Mesenchymal stem cell (in vitro differentiated cells and primary cell): ENCODE measurements at regions not wholly inside any gene's neighbourhood (a gene's known extent, or its start where the extent isn't known, plus 50 kb on each side); places are given as distances from the start of the nearest gene placed in this dataset.

Experiments
- DNase-seq: peaks from one replicate; pipeline ENCODE4 v3.0.0-alpha.2; 2013
- H2AFZ ChIP-seq: one replicate; pipeline ENCODE4 v1.6.1; 2013; ENCODE audit warnings: low read depth, mild to moderate bottlenecking, control low read depth, inconsistent platforms, low read length, moderate library complexity
- H2AK5ac ChIP-seq: 2 replicates; pipeline ENCODE4 v1.6.1; 2013; ENCODE audit warnings: low read length, moderate library complexity, mild to moderate bottlenecking, inconsistent platforms; ENCODE audit not compliant: severe bottlenecking
- H2BK120ac ChIP-seq: one replicate; pipeline ENCODE4 v1.6.1; 2013; ENCODE audit warnings: low read depth, mild to moderate bottlenecking, inconsistent platforms, low read length, moderate library complexity
- H2BK12ac ChIP-seq, 2 experiments: one replicate each; pipeline ENCODE4 v1.6.1; 2013; ENCODE audit warnings: inconsistent platforms in 2 of 2, low read length in 2 of 2, mild to moderate bottlenecking in 2 of 2, moderate library complexity in 2 of 2, control low read depth in 1 of 2
- H2BK15ac ChIP-seq: one replicate; pipeline ENCODE4 v1.6.1; 2013; ENCODE audit warnings: mild to moderate bottlenecking, low read depth, inconsistent platforms; ENCODE audit not compliant: poor library complexity, severe bottlenecking
- H2BK5ac ChIP-seq: 2 replicates; pipeline ENCODE4 v1.6.1; 2013; ENCODE audit warnings: low read depth, mild to moderate bottlenecking, low read length, control low read depth, inconsistent platforms; ENCODE audit not compliant: poor library complexity, severe bottlenecking
- H3K14ac ChIP-seq, 2 experiments: one replicate each; pipeline ENCODE4 v1.6.1; 2013; ENCODE audit warnings: inconsistent platforms in 2 of 2, low read length in 2 of 2, control low read depth in 1 of 2, mild to moderate bottlenecking in 1 of 2, moderate library complexity in 1 of 2
- H3K18ac ChIP-seq, 2 experiments: one replicate each; pipeline ENCODE4 v1.6.1; 2013; ENCODE audit warnings: inconsistent platforms in 2 of 2, low read length in 2 of 2, control low read depth in 1 of 2, low read depth in 1 of 2, mild to moderate bottlenecking in 1 of 2
- H3K23ac ChIP-seq, 2 experiments: one replicate each; pipeline ENCODE4 v1.6.1; 2013; ENCODE audit warnings: inconsistent platforms in 2 of 2, low read length in 2 of 2, mild to moderate bottlenecking in 2 of 2, moderate library complexity in 2 of 2, control low read depth in 1 of 2
- H3K27ac ChIP-seq: 2 replicates; pipeline ENCODE4 v1.5.1; 2013; ENCODE audit warnings: mild to moderate bottlenecking, moderate library complexity, low read length, control low read depth, inconsistent platforms; ENCODE audit not compliant: poor library complexity, severe bottlenecking
- H3K27me3 ChIP-seq, 2 experiments: 2 replicates each; pipeline versions ENCODE4 v1.6.1 to v1.7.0; 2013; ENCODE audit warnings: low read length in 2 of 2, mild to moderate bottlenecking in 2 of 2, moderate library complexity in 2 of 2, control low read depth in 1 of 2, inconsistent platforms in 1 of 2; ENCODE audit not compliant: control insufficient read depth in 1 of 2, insufficient read depth in 1 of 2
- H3K36me3 ChIP-seq, 2 experiments: 2 replicates each; pipeline versions ENCODE4 v1.6.1 to v1.7.0; 2013; ENCODE audit warnings: low read length in 2 of 2, control low read depth in 1 of 2, inconsistent platforms in 1 of 2, low read depth in 1 of 2, mild to moderate bottlenecking in 1 of 2; ENCODE audit not compliant: insufficient read depth in 2 of 2, control insufficient read depth in 1 of 2
- H3K4ac ChIP-seq, 2 experiments: one replicate each; pipeline ENCODE4 v1.6.1; 2013; ENCODE audit warnings: inconsistent platforms in 2 of 2, low read length in 2 of 2, mild to moderate bottlenecking in 2 of 2, moderate library complexity in 2 of 2, control low read depth in 1 of 2, low read depth in 1 of 2
- H3K4me1 ChIP-seq: 2 replicates; pipeline ENCODE4 v1.6.1; 2013; ENCODE audit warnings: low read depth, low read length, control low read depth; ENCODE audit not compliant: control insufficient read depth, insufficient read depth
- H3K4me2 ChIP-seq: 2 replicates; pipeline ENCODE4 v1.6.1; 2013; ENCODE audit warnings: low read length, mild to moderate bottlenecking, inconsistent platforms; ENCODE audit not compliant: poor library complexity, severe bottlenecking
- H3K4me3 ChIP-seq, 2 experiments: 2 replicates each; pipeline versions ENCODE4 v1.5.1 to v1.7.0; 2013; ENCODE audit warnings: low read length in 2 of 2, mild to moderate bottlenecking in 2 of 2, control low read depth in 1 of 2, low read depth in 1 of 2; ENCODE audit not compliant: insufficient read depth in 1 of 2
- H3K79me1 ChIP-seq: replicated peaks from 2 replicates; pipeline ENCODE4 v1.6.1; 2013; ENCODE audit warnings: mild to moderate bottlenecking, control low read depth, low read length, inconsistent platforms; ENCODE audit not compliant: poor library complexity, severe bottlenecking
- H3K9ac ChIP-seq: 2 replicates; pipeline ENCODE4 v1.7.0; 2013; ENCODE audit warnings: mild to moderate bottlenecking, low read length, moderate library complexity
- H3K9me3 ChIP-seq: 2 replicates; pipeline ENCODE4 v1.7.0; 2013; ENCODE audit warnings: mild to moderate bottlenecking, low read length; ENCODE audit not compliant: control insufficient read depth
- H4K8ac ChIP-seq: one replicate; pipeline ENCODE4 v1.6.1; 2013; ENCODE audit warnings: inconsistent platforms, mild to moderate bottlenecking, low read length, moderate library complexity
- H4K91ac ChIP-seq: one replicate; pipeline ENCODE4 v1.6.1; 2013; ENCODE audit warnings: mild to moderate bottlenecking, low read length, inconsistent platforms
- WGBS: methylation state at CpG from one replicate; pipeline ENCODE4 v1.1.7; 2013; ENCODE audit warnings: mixed read lengths; 5-methylcytosine and 5-hydroxymethylcytosine counted together

- Histone ChIP-seq H4K91ac (no peak overlapping the region), H3K18ac (no peak overlapping the region), H3K27ac (no peak overlapping the region), H3K27me3 (no peaks in the 10 kb centered on the region), H2BK12ac (no peak overlapping the region), H3K14ac (no peak overlapping the region), H3K9me3 (no peaks in the 10 kb centered on the region), H4K8ac (no peak overlapping the region), H2AFZ (no peak overlapping the region), H2BK5ac (no peak overlapping the region), H3K36me3 (no peaks in the 10 kb centered on the region), H3K9ac (no peak overlapping the region), H3K23ac (no peak overlapping the region), H3K4me1 (no peaks in the 10 kb centered on the region), H3K4ac (no peak overlapping the region), H3K4me3 (no peak overlapping the region), H3K4me2 (no peak overlapping the region), H3K79me1 (no peaks in the 10 kb centered on the region), H2BK15ac (no peak overlapping the region), H2BK120ac (no peak overlapping the region), H2AK5ac (no peak overlapping the region)
- no peak for DNase-seq
- 69% methylated on average over 2 of the region's 4 CpGs for WGBS
Observed at GRCh38 chr14:49199159-49199558, 387.0 kb downstream of the RPS29 start.

GRCh38 chr14:49196327-49196726 is 389.9 kb downstream of the RPS29 start:
- Histone ChIP-seq H2AK5ac (no peak overlapping the region), H4K91ac (no peak overlapping the region), H3K14ac (no peak overlapping the region), H3K4ac (no peak overlapping the region), H3K4me1 (no peaks in the 10 kb centered on the region), H3K79me1 (no peaks in the 10 kb centered on the region), H2BK5ac (no peak overlapping the region), H2BK120ac (no peak overlapping the region), H3K18ac (no peak overlapping the region), H3K23ac (no peak overlapping the region), H3K9ac (no peak overlapping the region), H3K27me3 (no peaks in the 10 kb centered on the region), H3K36me3 (no peaks in the 10 kb centered on the region), H3K4me2 (no peak overlapping the region), H2AFZ (no peak overlapping the region), H3K4me3 (no peak overlapping the region), H3K9me3 (no peaks in the 10 kb centered on the region), H3K27ac (no peak overlapping the region), H2BK12ac (no peak overlapping the region), H2BK15ac (no peak overlapping the region), H4K8ac (no peak overlapping the region)
- peak; percentile 7 for DNase-seq
- WGBS = 77% methylated on average over 1 of the region's 1 CpG

GRCh38 chr14:49194067-49194466 is 392.1 kb downstream of the RPS29 start:
- Histone ChIP-seq H4K91ac (no peak overlapping the region), H3K9ac (no peak overlapping the region), H3K14ac (no peak overlapping the region), H2AK5ac (no peak overlapping the region), H4K8ac (no peak overlapping the region), H3K9me3 (no peaks in the 10 kb centered on the region), H2AFZ (no peak overlapping the region), H3K36me3 (no peaks in the 10 kb centered on the region), H3K79me1 (no peaks in the 10 kb centered on the region), H3K4me1 (no peaks in the 10 kb centered on the region), H3K23ac (peak overlapping the region in 1 of 2 experiments; percentile 24), H3K18ac (no peak overlapping the region), H2BK15ac (no peak overlapping the region), H2BK12ac (no peak overlapping the region), H3K4me3 (no peak overlapping the region), H3K27me3 (no peaks in the 10 kb centered on the region), H3K4me2 (no peak overlapping the region), H2BK120ac (no peak overlapping the region), H2BK5ac (no peak overlapping the region), H3K27ac (no peak overlapping the region), H3K4ac (no peak overlapping the region)
- DNase-seq = no peak
- 72% methylated on average over 2 of the region's 2 CpGs for WGBS

- Histone ChIP-seq H2BK15ac (no peak overlapping the region), H3K4ac (no peak overlapping the region), H2BK120ac (no peak overlapping the region), H3K79me1 (no peaks in the 10 kb centered on the region), H3K4me2 (no peak overlapping the region), H3K27ac (no peak overlapping the region), H3K4me3 (no peak overlapping the region), H3K4me1 (no peaks in the 10 kb centered on the region), H3K9ac (no peak overlapping the region), H3K14ac (no peak overlapping the region), H3K27me3 (no peaks in the 10 kb centered on the region), H4K8ac (no peak overlapping the region), H2AFZ (no peak overlapping the region), H2AK5ac (no peak overlapping the region), H4K91ac (no peak overlapping the region), H2BK12ac (no peak overlapping the region), H3K23ac (no peak overlapping the region), H2BK5ac (no peak overlapping the region), H3K36me3 (no peaks in the 10 kb centered on the region), H3K9me3 (no peaks in the 10 kb centered on the region), H3K18ac (no peak overlapping the region)
- DNase-seq = no peak
- 82% methylated on average over 7 of the region's 7 CpGs for WGBS
Observed at GRCh38 chr14:49193332-49194065, 392.7 kb downstream of the RPS29 start.
